GM18909 (cell line): ENCODE measurements at regions not wholly inside any gene's neighbourhood (a gene's known extent, or its start where the extent isn't known, plus 50 kb on each side); places are given as distances from the start of the nearest gene placed in this dataset.
"Not testable (repeated sequence)": the region's sequence is repeated elsewhere in the genome, so short reads cannot be mapped to it uniquely, and the experiment has no call there.

Experiments used
- ATAC-seq: cut with Tn5 transposase; IDR thresholded peaks from one replicate; pipeline ENCODE4 v1.9.1; 2021; ENCODE audit warnings: mild to moderate bottlenecking; ENCODE audit not compliant: unreplicated experiment, poor library complexity

GRCh38 chr7:69243016-69243415 lies 355.3 kb upstream of the AUTS2 start:
- ATAC-seq: no peak

- ATAC-seq: no peak
These were observed 353.6 kb upstream of the AUTS2 start for GRCh38 chr7:69244701-69245100.

GRCh38 chr7:69245646-69246045 lies 352.6 kb upstream of the AUTS2 start:
- ATAC-seq: no peak

GRCh38 chr7:69246758-69247157 lies 351.5 kb upstream of the AUTS2 start:
- ATAC-seq: no peak

GRCh38 chr7:69248382-69248828 lies 349.9 kb upstream of the AUTS2 start:
- ATAC-seq: not testable (repeated sequence)

- no peak for ATAC-seq
These were observed 347.3 kb upstream of the AUTS2 start for GRCh38 chr7:69250958-69251357.

GRCh38 chr7:69254643-69255042 lies 343.6 kb upstream of the AUTS2 start:
- no peak for ATAC-seq

GRCh38 chr7:69256634-69257081 lies 341.6 kb upstream of the AUTS2 start:
- ATAC-seq: no peak

GRCh38 chr7:69257592-69257991 lies 340.7 kb upstream of the AUTS2 start:
- no peak for ATAC-seq

GRCh38 chr7:69259445-69259844 lies 338.8 kb upstream of the AUTS2 start:
- ATAC-seq: no peak

GRCh38 chr7:69260023-69260422 lies 338.3 kb upstream of the AUTS2 start:
- no peak for ATAC-seq

GRCh38 chr7:69263550-69263949 lies 334.7 kb upstream of the AUTS2 start:
- ATAC-seq: no peak

- no peak for ATAC-seq
These were observed 328.5 kb upstream of the AUTS2 start for GRCh38 chr7:69269806-69270205.

GRCh38 chr7:69272101-69272500 lies 326.2 kb upstream of the AUTS2 start:
- no peak for ATAC-seq

- ATAC-seq: no peak
These were observed 322.1 kb upstream of the AUTS2 start for GRCh38 chr7:69276011-69276729.

- no peak for ATAC-seq
These were observed 320.9 kb upstream of the AUTS2 start for GRCh38 chr7:69277366-69277765.

GRCh38 chr7:69282946-69283345 lies 315.3 kb upstream of the AUTS2 start:
- ATAC-seq: no peak

GRCh38 chr7:69283421-69283820 lies 314.9 kb upstream of the AUTS2 start:
- ATAC-seq: no peak

GRCh38 chr7:69285854-69286253 lies 312.4 kb upstream of the AUTS2 start:
- no peak for ATAC-seq

- no peak for ATAC-seq
These were observed 302.3 kb upstream of the AUTS2 start for GRCh38 chr7:69295977-69296376.

- no peak for ATAC-seq
These were observed 297.0 kb upstream of the AUTS2 start for GRCh38 chr7:69301253-69301652.

GRCh38 chr7:69309601-69310000 lies 288.7 kb upstream of the AUTS2 start:
- no peak for ATAC-seq
